ENCODE measurements at regions not wholly inside any gene's neighbourhood (a gene's known extent, or its start where the extent isn't known, plus 50 kb on each side); places are given as distances from the start of the nearest gene placed in this dataset.

- no peaks in the 10 kb centered on the region for H3K27me3 Mint-ChIP-seq (ENCODE audit: low read depth)
- H3K4me1 Mint-ChIP-seq (ENCODE audit: low read depth), result no peaks in the 10 kb centered on the region
- no peaks in the 10 kb centered on the region for H3K36me3 Mint-ChIP-seq (ENCODE audit: low read depth)
- no peak overlapping the region for H3K4me3 Mint-ChIP-seq
- no peaks in the 10 kb centered on the region for H3K9me3 Mint-ChIP-seq
- no peak overlapping the region for H3K27ac Mint-ChIP-seq
- DNase-seq (ENCODE audit: low spot score), result no peak
These were observed 174.9 kb upstream of the KCNJ16 start for GRCh38 chr17:69900101-69900500.

- DNase-seq (ENCODE audit: low spot score), result no peak
- no peaks in the 10 kb centered on the region for H3K27me3 Mint-ChIP-seq (ENCODE audit: low read depth)
- no peaks in the 10 kb centered on the region for H3K36me3 Mint-ChIP-seq (ENCODE audit: low read depth)
- no peaks in the 10 kb centered on the region for H3K4me1 Mint-ChIP-seq (ENCODE audit: low read depth)
- H3K9me3 Mint-ChIP-seq, result no peaks in the 10 kb centered on the region
- no peak overlapping the region for H3K4me3 Mint-ChIP-seq
- no peak overlapping the region for H3K27ac Mint-ChIP-seq
These were observed 174.2 kb upstream of the KCNJ16 start for GRCh38 chr17:69900829-69901228.

GRCh38 chr17:69906306-69906705 is 168.7 kb upstream of the KCNJ16 start:
- Mint-ChIP-seq H3K27me3 (ENCODE audit: low read depth) (no peaks in the 10 kb centered on the region), H3K27ac (no peak overlapping the region), H3K4me3 (no peak overlapping the region), H3K4me1 (ENCODE audit: low read depth) (no peaks in the 10 kb centered on the region), H3K9me3 (no peaks in the 10 kb centered on the region), H3K36me3 (ENCODE audit: low read depth) (no peaks in the 10 kb centered on the region)
- DNase-seq (ENCODE audit: low spot score), result no peak

DNA sequence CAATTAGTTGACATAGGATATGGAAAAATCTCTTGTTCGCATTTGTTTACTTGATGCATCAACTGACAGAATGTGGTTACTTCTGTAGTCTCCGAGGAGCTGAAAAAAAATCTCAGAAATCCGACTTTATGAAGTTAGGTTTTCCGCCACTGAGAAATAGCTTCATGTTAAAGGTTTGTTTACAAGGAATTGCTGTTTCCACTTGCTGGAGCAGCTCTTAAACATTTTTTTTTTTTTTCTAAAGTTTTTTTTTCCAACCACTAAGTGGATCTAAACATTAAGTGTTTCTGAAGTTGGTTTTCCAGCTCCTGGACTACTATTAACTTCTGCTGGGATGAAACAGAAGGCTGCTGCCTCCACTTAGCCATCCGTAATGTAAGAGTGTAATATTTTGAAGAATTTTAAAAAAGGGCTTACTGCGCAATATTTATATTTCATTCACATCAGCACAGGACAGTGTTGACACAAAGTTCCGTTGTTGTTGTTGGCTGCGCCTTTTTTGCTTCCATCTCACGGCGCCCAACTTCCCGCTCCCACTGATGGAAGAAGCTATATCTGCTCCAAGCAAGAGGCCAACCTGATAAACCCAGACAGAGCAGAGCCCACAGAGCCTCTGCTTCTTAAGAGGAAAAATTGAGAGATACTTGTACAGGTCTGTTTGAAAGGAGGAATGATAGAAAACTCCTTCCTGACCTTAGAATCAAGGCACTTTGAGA is 167.7 kb upstream of the KCNJ16 start:
- Mint-ChIP-seq H3K27me3 (ENCODE audit: low read depth) (no peaks in the 10 kb centered on the region), H3K4me1 (ENCODE audit: low read depth) (no peaks in the 10 kb centered on the region), H3K27ac (no peak overlapping the region), H3K36me3 (ENCODE audit: low read depth) (no peaks in the 10 kb centered on the region), H3K4me3 (no peak overlapping the region), H3K9me3 (no peaks in the 10 kb centered on the region)
- DNase-seq (ENCODE audit: low spot score), result no peak

- H3K4me3 Mint-ChIP-seq, result no peak overlapping the region
- H3K36me3 Mint-ChIP-seq (ENCODE audit: low read depth), result no peaks in the 10 kb centered on the region
- H3K27ac Mint-ChIP-seq, result no peak overlapping the region
- no peak for DNase-seq (ENCODE audit: low spot score)
- no peaks in the 10 kb centered on the region for H3K4me1 Mint-ChIP-seq (ENCODE audit: low read depth)
- H3K27me3 Mint-ChIP-seq (ENCODE audit: low read depth), result no peaks in the 10 kb centered on the region
- H3K9me3 Mint-ChIP-seq, result no peaks in the 10 kb centered on the region
These were observed 166.2 kb upstream of the KCNJ16 start for GRCh38 chr17:69908626-69909368.

DNA sequence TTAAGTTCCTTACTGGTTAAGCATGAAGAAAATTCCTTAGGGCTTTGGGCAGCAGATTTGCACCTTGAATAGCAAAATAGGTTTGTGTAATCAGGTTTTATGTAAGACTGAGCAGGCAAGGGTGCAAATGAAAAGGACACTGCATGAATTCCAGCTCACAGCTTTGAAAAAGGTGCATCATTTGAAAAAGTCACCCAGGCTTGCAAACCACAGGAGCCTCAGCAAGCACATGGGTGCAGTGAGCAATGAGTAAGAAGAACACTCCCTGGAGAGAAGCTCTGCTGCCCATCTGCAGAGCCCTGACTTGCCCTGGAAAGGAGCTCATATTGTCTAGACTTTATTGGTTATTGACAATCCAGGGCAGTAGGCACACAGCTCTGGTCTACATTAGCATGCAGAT is 165.6 kb upstream of the KCNJ16 start:
- H3K27ac Mint-ChIP-seq, result no peak overlapping the region
- H3K27me3 Mint-ChIP-seq (ENCODE audit: low read depth), result no peaks in the 10 kb centered on the region
- no peak overlapping the region for H3K4me3 Mint-ChIP-seq
- H3K9me3 Mint-ChIP-seq, result no peaks in the 10 kb centered on the region
- no peaks in the 10 kb centered on the region for H3K36me3 Mint-ChIP-seq (ENCODE audit: low read depth)
- H3K4me1 Mint-ChIP-seq (ENCODE audit: low read depth), result no peaks in the 10 kb centered on the region
- DNase-seq (ENCODE audit: low spot score), result no peak

- no peak overlapping the region for H3K27ac Mint-ChIP-seq
- no peaks in the 10 kb centered on the region for H3K4me1 Mint-ChIP-seq (ENCODE audit: low read depth)
- H3K27me3 Mint-ChIP-seq (ENCODE audit: low read depth), result no peaks in the 10 kb centered on the region
- H3K36me3 Mint-ChIP-seq (ENCODE audit: low read depth), result no peaks in the 10 kb centered on the region
- H3K4me3 Mint-ChIP-seq, result no peak overlapping the region
- H3K9me3 Mint-ChIP-seq, result no peaks in the 10 kb centered on the region
- no peak for DNase-seq (ENCODE audit: low spot score)
These were observed 162.2 kb upstream of the KCNJ16 start for GRCh38 chr17:69912805-69913204.

GRCh38 chr17:69913216-69913615 is 161.8 kb upstream of the KCNJ16 start:
- H3K4me1 Mint-ChIP-seq (ENCODE audit: low read depth), result no peaks in the 10 kb centered on the region
- no peaks in the 10 kb centered on the region for H3K36me3 Mint-ChIP-seq (ENCODE audit: low read depth)
- no peak for DNase-seq (ENCODE audit: low spot score)
- H3K9me3 Mint-ChIP-seq, result no peaks in the 10 kb centered on the region
- H3K27ac Mint-ChIP-seq, result no peak overlapping the region
- H3K27me3 Mint-ChIP-seq (ENCODE audit: low read depth), result no peaks in the 10 kb centered on the region
- H3K4me3 Mint-ChIP-seq, result no peak overlapping the region

- Mint-ChIP-seq H3K27me3 (ENCODE audit: low read depth) (no peaks in the 10 kb centered on the region), H3K36me3 (ENCODE audit: low read depth) (no peaks in the 10 kb centered on the region), H3K4me3 (no peak overlapping the region), H3K9me3 (no peaks in the 10 kb centered on the region), H3K27ac (no peak overlapping the region), H3K4me1 (ENCODE audit: low read depth) (no peaks in the 10 kb centered on the region)
- no peak for DNase-seq (ENCODE audit: low spot score)
These were observed 161.4 kb upstream of the KCNJ16 start for GRCh38 chr17:69913616-69914015.

- DNase-seq (ENCODE audit: low spot score), result no peak
- no peaks in the 10 kb centered on the region for H3K36me3 Mint-ChIP-seq (ENCODE audit: low read depth)
- no peak overlapping the region for H3K4me3 Mint-ChIP-seq
- no peak overlapping the region for H3K27ac Mint-ChIP-seq
- no peaks in the 10 kb centered on the region for H3K4me1 Mint-ChIP-seq (ENCODE audit: low read depth)
- H3K27me3 Mint-ChIP-seq (ENCODE audit: low read depth), result no peaks in the 10 kb centered on the region
- H3K9me3 Mint-ChIP-seq, result peaks cover 3% of the 10 kb centered on the region
These were observed 160.5 kb upstream of the KCNJ16 start for GRCh38 chr17:69914520-69914919.

DNA sequence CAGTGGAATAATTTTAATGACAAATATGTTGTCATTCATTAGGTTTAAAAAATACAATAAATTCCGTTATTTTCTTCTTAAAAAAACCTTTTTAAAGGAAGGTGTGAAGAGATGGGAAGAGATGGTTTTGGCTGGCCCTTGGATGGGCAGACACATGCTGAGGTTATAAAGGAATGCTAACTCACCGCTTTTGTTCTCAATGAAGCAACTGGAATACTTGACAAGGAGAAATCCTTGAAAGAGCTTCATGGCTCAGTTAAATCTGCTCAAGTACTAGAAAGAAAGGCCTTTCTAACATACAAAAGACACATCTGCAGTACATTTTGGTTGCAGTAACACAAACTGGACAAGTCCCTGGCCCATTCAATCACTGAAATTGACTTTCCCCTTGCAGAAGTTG is 158.3 kb upstream of the KCNJ16 start:
- peaks cover 10% of the 10 kb centered on the region for H3K9me3 Mint-ChIP-seq
- H3K4me1 Mint-ChIP-seq (ENCODE audit: low read depth), result no peaks in the 10 kb centered on the region
- no peak overlapping the region for H3K27ac Mint-ChIP-seq
- DNase-seq (ENCODE audit: low spot score), result no peak
- H3K36me3 Mint-ChIP-seq (ENCODE audit: low read depth), result no peaks in the 10 kb centered on the region
- H3K27me3 Mint-ChIP-seq (ENCODE audit: low read depth), result no peaks in the 10 kb centered on the region
- H3K4me3 Mint-ChIP-seq, result no peak overlapping the region

GRCh38 chr17:69918164-69918563 is 156.9 kb upstream of the KCNJ16 start:
- DNase-seq (ENCODE audit: low spot score), result no peak
- H3K4me1 Mint-ChIP-seq (ENCODE audit: low read depth), result no peaks in the 10 kb centered on the region

DNA sequence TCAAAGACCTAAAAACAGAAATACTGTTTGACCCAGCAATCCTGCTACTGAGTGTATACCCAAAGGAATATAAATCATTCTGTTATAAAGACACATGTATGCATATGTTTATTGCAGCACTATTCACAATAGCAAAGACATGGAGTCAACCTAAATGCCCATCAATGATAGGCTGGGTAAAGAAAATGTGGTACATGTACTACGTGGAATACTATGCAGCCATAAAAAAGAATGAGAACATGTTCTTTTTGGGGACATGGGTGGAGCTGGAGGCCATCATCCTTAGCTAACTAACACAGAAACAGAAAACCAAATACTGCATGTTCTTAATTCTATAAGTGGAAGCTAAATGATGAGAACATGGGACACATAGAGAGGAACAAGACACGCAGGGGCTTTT is 155.2 kb upstream of the KCNJ16 start:
- no peak overlapping the region for H3K27ac Mint-ChIP-seq
- no peak for DNase-seq (ENCODE audit: low spot score)

More at GRCh38 chr17:69918164-69918563, 156.9 kb upstream of the KCNJ16 start:
- Mint-ChIP-seq H3K27ac (no peak overlapping the region), H3K4me3 (no peak overlapping the region), H3K27me3 (ENCODE audit: low read depth) (no peaks in the 10 kb centered on the region), H3K36me3 (ENCODE audit: low read depth) (no peaks in the 10 kb centered on the region), H3K9me3 (peaks cover 10% of the 10 kb centered on the region)

GRCh38 chr17:69921046-69921445 is 154.0 kb upstream of the KCNJ16 start:
- H3K27ac Mint-ChIP-seq, result no peak overlapping the region
- H3K4me3 Mint-ChIP-seq, result no peak overlapping the region
- no peak for DNase-seq (ENCODE audit: low spot score)
- H3K9me3 Mint-ChIP-seq, result peaks cover 13% of the 10 kb centered on the region
- H3K36me3 Mint-ChIP-seq (ENCODE audit: low read depth), result no peaks in the 10 kb centered on the region
- no peaks in the 10 kb centered on the region for H3K27me3 Mint-ChIP-seq (ENCODE audit: low read depth)
- H3K4me1 Mint-ChIP-seq (ENCODE audit: low read depth), result no peaks in the 10 kb centered on the region

More for the DNA sequence above, 155.2 kb upstream of the KCNJ16 start:
- Mint-ChIP-seq H3K9me3 (peaks cover 10% of the 10 kb centered on the region), H3K4me1 (ENCODE audit: low read depth) (no peaks in the 10 kb centered on the region), H3K4me3 (no peak overlapping the region), H3K27me3 (ENCODE audit: low read depth) (no peaks in the 10 kb centered on the region), H3K36me3 (ENCODE audit: low read depth) (no peaks in the 10 kb centered on the region)
